Nucleus accumbens (tissue), 56 donors: ENCODE measurements at regions not wholly inside any gene's neighbourhood (a gene's known extent, or its start where the extent isn't known, plus 50 kb on each side); places are given as distances from the start of the nearest gene placed in this dataset.

ENCODE experiments used
- DNase-seq, 56 donors: peaks; one replicate each; lab custom pipeline; 2025; lab: John Stamatoyannopoulos, UW

GRCh38 chr2:41785251-41786022 is 262.4 kb upstream of the PKDCC start:
- no peak for DNase-seq

GRCh38 chr2:41791523-41791922 is 256.3 kb upstream of the PKDCC start:
- no peak for DNase-seq

- DNase-seq, result no peak
Observed at GRCh38 chr2:41803361-41803760, 244.5 kb upstream of the PKDCC start.

- DNase-seq, result no peak
Observed at GRCh38 chr2:41806286-41806685, 241.5 kb upstream of the PKDCC start.

- no peak for DNase-seq
Observed at GRCh38 chr2:41821167-41821566, 226.7 kb upstream of the PKDCC start.

- DNase-seq, result no peak
Observed at GRCh38 chr2:41826921-41827320, 220.9 kb upstream of the PKDCC start.

- no peak for DNase-seq
Observed at GRCh38 chr2:41827354-41827971, 220.4 kb upstream of the PKDCC start.

- no peak for DNase-seq
Observed at GRCh38 chr2:41828052-41828643, 219.7 kb upstream of the PKDCC start.

- DNase-seq, result no peak
Observed at GRCh38 chr2:41829052-41829451, 218.8 kb upstream of the PKDCC start.

- DNase-seq, result no peak
Observed at GRCh38 chr2:41830600-41830999, 217.2 kb upstream of the PKDCC start.

GRCh38 chr2:41832218-41832617 is 215.6 kb upstream of the PKDCC start:
- DNase-seq, result no peak

- DNase-seq, result no peak
Observed at GRCh38 chr2:41835401-41835800, 212.4 kb upstream of the PKDCC start.

GRCh38 chr2:41836948-41837347 is 210.9 kb upstream of the PKDCC start:
- DNase-seq, result no peak

- no peak for DNase-seq
Observed at GRCh38 chr2:41837610-41838009, 210.2 kb upstream of the PKDCC start.

GRCh38 chr2:41840702-41841551 is 206.9 kb upstream of the PKDCC start:
- peak; percentile 68 to 99 (median 95) for DNase-seq

- DNase-seq, result no peak
Observed at GRCh38 chr2:41846962-41847361, 200.9 kb upstream of the PKDCC start.

- no peak for DNase-seq
Observed at GRCh38 chr2:41847744-41848441, 199.9 kb upstream of the PKDCC start.

GRCh38 chr2:41851554-41851953 is 196.3 kb upstream of the PKDCC start:
- DNase-seq, result no peak

GRCh38 chr2:41853427-41854191 is 194.2 kb upstream of the PKDCC start:
- DNase-seq, result peak in 30 of 56 donors; percentile 4 to 68 (median 18)
